H9 (cell line): ENCODE measurements at regions not wholly inside any gene's neighbourhood (a gene's known extent, or its start where the extent isn't known, plus 50 kb on each side); places are given as distances from the start of the nearest gene placed in this dataset.

Experiments
- DNase-seq: peaks from one replicate; pipeline ENCODE4 v3.0.0-alpha.2; 2017
- H2AFZ ChIP-seq: one replicate; pipeline ENCODE4 v1.6.1; 2013; ENCODE audit warnings: mild to moderate bottlenecking, low read length, control low read depth, moderate library complexity
- H2AK5ac ChIP-seq: 2 replicates; pipeline ENCODE4 v1.6.1; 2013; ENCODE audit warnings: low read length, control low read depth, mixed read lengths; ENCODE audit not compliant: insufficient read length
- H2BK120ac ChIP-seq: one replicate; pipeline ENCODE4 v1.6.1; 2013; ENCODE audit warnings: low read depth, mild to moderate bottlenecking, low read length, control low read depth, inconsistent platforms; ENCODE audit not compliant: poor library complexity, severe bottlenecking
- H2BK12ac ChIP-seq: 2 replicates; pipeline ENCODE4 v1.6.1; 2013; ENCODE audit warnings: low read length, control low read depth, mixed read lengths, low read depth; ENCODE audit not compliant: insufficient read length
- H2BK15ac ChIP-seq: 2 replicates; pipeline ENCODE4 v1.6.1; 2013; ENCODE audit warnings: low read depth, low read length, control low read depth
- H2BK20ac ChIP-seq: one replicate; pipeline ENCODE4 v1.6.1; 2013; ENCODE audit warnings: low read depth, mild to moderate bottlenecking, low read length, control low read depth, inconsistent platforms; ENCODE audit not compliant: poor library complexity, severe bottlenecking
- H2BK5ac ChIP-seq: 2 replicates; pipeline ENCODE4 v1.6.1; 2013; ENCODE audit warnings: low read length, control low read depth, mixed read lengths; ENCODE audit not compliant: insufficient read length
- H3K14ac ChIP-seq: 2 replicates; pipeline ENCODE4 v1.6.1; 2013; ENCODE audit warnings: low read length, control low read depth; ENCODE audit not compliant: insufficient read depth
- H3K18ac ChIP-seq: 2 replicates; pipeline ENCODE4 v1.6.1; 2013; ENCODE audit warnings: low read depth, mild to moderate bottlenecking, mixed read lengths, low read length, control low read depth; ENCODE audit not compliant: insufficient read length
- H3K23ac ChIP-seq: 2 replicates; pipeline ENCODE4 v1.6.1; 2013; ENCODE audit warnings: low read length, control low read depth, mixed read lengths, low read depth; ENCODE audit not compliant: insufficient read length
- H3K23me2 ChIP-seq: 2 replicates; pipeline ENCODE4 v1.6.1; 2013; ENCODE audit warnings: low read depth, mild to moderate bottlenecking, mixed read lengths, low read length, control low read depth; ENCODE audit not compliant: insufficient read length, poor library complexity, severe bottlenecking
- H3K27ac ChIP-seq: 2 replicates; pipeline ENCODE4 v1.5.1; 2013; ENCODE audit warnings: low read length, control low read depth, mixed read lengths, low read depth; ENCODE audit not compliant: insufficient read length
- H3K27me3 ChIP-seq: 2 replicates; pipeline ENCODE4 v1.6.1; 2013; ENCODE audit warnings: low read length, control low read depth, inconsistent platforms; ENCODE audit not compliant: insufficient read depth
- H3K4ac ChIP-seq: 2 replicates; pipeline ENCODE4 v1.6.1; 2013; ENCODE audit warnings: low read depth, mild to moderate bottlenecking, control low read depth, inconsistent platforms, low read length, moderate library complexity
- H3K4me1 ChIP-seq: 2 replicates; pipeline ENCODE4 v1.6.1; 2013; ENCODE audit warnings: low read length, control low read depth, inconsistent platforms; ENCODE audit not compliant: insufficient read depth
- H3K4me2 ChIP-seq: 2 replicates; pipeline ENCODE4 v1.6.1; 2013; ENCODE audit warnings: low read length, control low read depth, mixed read lengths; ENCODE audit not compliant: insufficient read length, insufficient read depth
- H3K56ac ChIP-seq: 2 replicates; pipeline ENCODE4 v1.6.1; 2013; ENCODE audit warnings: low read depth, mild to moderate bottlenecking, mixed read lengths, low read length, control low read depth; ENCODE audit not compliant: insufficient read length
- H3K79me1 ChIP-seq: 2 replicates; pipeline ENCODE4 v1.6.1; 2013; ENCODE audit warnings: low read depth, mild to moderate bottlenecking, moderate library complexity, low read length, control low read depth, inconsistent platforms; ENCODE audit not compliant: insufficient read depth, poor library complexity, severe bottlenecking
- H3K79me2 ChIP-seq: 2 replicates; pipeline ENCODE4 v1.6.1; 2013; ENCODE audit warnings: low read length, control low read depth, inconsistent platforms; ENCODE audit not compliant: insufficient read depth
- H3K9ac ChIP-seq: 2 replicates; pipeline ENCODE4 v1.6.1; 2013; ENCODE audit warnings: low read length, control low read depth, mixed read lengths; ENCODE audit not compliant: insufficient read length; ENCODE audit errors: extremely low read depth
- H3K9me3 ChIP-seq: one replicate; pipeline ENCODE4 v1.6.1; 2013; ENCODE audit warnings: low read depth, low read length, inconsistent platforms; ENCODE audit not compliant: control insufficient read depth
- H3T11ph ChIP-seq: one replicate; pipeline ENCODE4 v1.6.1; 2013; ENCODE audit warnings: mild to moderate bottlenecking, low read length, control low read depth, inconsistent platforms
- H4K20me1 ChIP-seq: one replicate; pipeline ENCODE4 v1.6.1; 2013; ENCODE audit not compliant: control insufficient read depth, insufficient read length, insufficient read depth
- H4K5ac ChIP-seq: 2 replicates; pipeline ENCODE4 v1.6.1; 2013; ENCODE audit warnings: low read depth, mild to moderate bottlenecking, mixed read lengths, low read length, control low read depth; ENCODE audit not compliant: insufficient read length
- H4K8ac ChIP-seq: replicated peaks from 2 replicates; pipeline ENCODE4 v1.6.1; 2013; ENCODE audit warnings: low read length, control low read depth, mixed read lengths, low read depth; ENCODE audit not compliant: insufficient read length
- H4K91ac ChIP-seq: 2 replicates; pipeline ENCODE4 v1.6.1; 2013; ENCODE audit warnings: low read depth, mild to moderate bottlenecking, moderate library complexity, mixed read lengths, low read length, control low read depth; ENCODE audit not compliant: insufficient read length
- H3K27ac Mint-ChIP-seq, 3 experiments: 2 replicates in 2 of 3; 3 replicates in 1 of 3; pipeline ENCODE4 v1.8.0; 2020 to 2021; ENCODE audit warnings: mixed read lengths in 3 of 3, mild to moderate bottlenecking in 1 of 3, moderate library complexity in 1 of 3
- H3K27me3 Mint-ChIP-seq: 2 replicates; pipeline ENCODE4 v1.8.0; 2021; ENCODE audit warnings: low read depth, mild to moderate bottlenecking, moderate library complexity, mixed read lengths
- H3K36me3 Mint-ChIP-seq, 3 experiments: 2 replicates in 2 of 3; 3 replicates in 1 of 3; pipeline ENCODE4 v1.8.0; 2020 to 2021; ENCODE audit warnings: low read depth in 3 of 3, mixed read lengths in 3 of 3; ENCODE audit not compliant: insufficient read depth in 1 of 3
- H3K4me1 Mint-ChIP-seq, 2 experiments: 2 replicates each; pipeline ENCODE4 v1.8.0; 2020; ENCODE audit warnings: mixed read lengths in 2 of 2
- H3K4me3 Mint-ChIP-seq, 2 experiments: 2 replicates in 1 of 2; 3 replicates in 1 of 2; pipeline ENCODE4 v1.8.0; 2020 to 2021; ENCODE audit warnings: mild to moderate bottlenecking in 2 of 2, mixed read lengths in 2 of 2, moderate library complexity in 1 of 2
- H3K9me3 Mint-ChIP-seq, 2 experiments: 2 replicates in 1 of 2; 3 replicates in 1 of 2; pipeline ENCODE4 v1.8.0; 2020; ENCODE audit warnings: mild to moderate bottlenecking in 2 of 2, mixed read lengths in 2 of 2, moderate library complexity in 1 of 2
- CTCF ChIP-seq: fragments of 200-600 bp; sonication (generic); conservative IDR thresholded peaks from 3 replicates; pipeline ENCODE4 v1.8.0; 2021; ENCODE audit warnings: antibody characterized with exemption, mild to moderate bottlenecking
- WGBS: extraction: QIAGEN DNeasy Blood & Tissue Kit; methylation state at CpG from one replicate; pipeline ENCODE4 v1.1.7; 2013; ENCODE audit warnings: missing lambda C conversion rate, low lambda C conversion rate, mixed read lengths; ENCODE audit not compliant: insufficient read length; ENCODE audit errors: extremely low coverage; 5-methylcytosine and 5-hydroxymethylcytosine counted together

GRCh38 chr1:177589166-177589565, 380.7 kb downstream of the SEC16B start:
- no peak overlapping the region for H4K8ac ChIP-seq
- H4K20me1 ChIP-seq, result no peaks in the 10 kb centered on the region
- H2BK12ac ChIP-seq, result no peak overlapping the region
- no peak overlapping the region for H2AK5ac ChIP-seq
- H3K18ac ChIP-seq, result no peak overlapping the region
- H4K91ac ChIP-seq, result no peak overlapping the region
- H3K23ac ChIP-seq, result no peak overlapping the region
- no peak overlapping the region for H3K27ac ChIP-seq
- Mint-ChIP-seq H3K4me1 (no peaks in the 10 kb centered on the region), H3K9me3 (no peaks in the 10 kb centered on the region), H3K27ac (no peak overlapping the region; a peak in 1 of 7 replicates), H3K4me3 (no peak overlapping the region), H3K27me3 (no peaks in the 10 kb centered on the region), H3K36me3 (no peaks in the 10 kb centered on the region)
- no peak overlapping the region for H2BK5ac ChIP-seq
- no peak overlapping the region for H4K5ac ChIP-seq
- no peak overlapping the region for H3K14ac ChIP-seq
- H2BK15ac ChIP-seq, result no peak overlapping the region
- TF ChIP-seq CTCF, result no peak
- no peaks in the 10 kb centered on the region for H3K23me2 ChIP-seq
- no peak overlapping the region for H2BK20ac ChIP-seq
- H3K27me3 ChIP-seq, result no peaks in the 10 kb centered on the region
- WGBS, result no CpG with 5 or more reads among the region's 3 CpGs
- no peak overlapping the region for H2BK120ac ChIP-seq
- H3K79me2 ChIP-seq, result no peaks in the 10 kb centered on the region
- DNase-seq, result no peak
- no peaks in the 10 kb centered on the region for H3K4me1 ChIP-seq
- no peak overlapping the region for H2AFZ ChIP-seq
- H3K4ac ChIP-seq, result no peak overlapping the region
- no peak overlapping the region for H3K4me2 ChIP-seq
- no peaks in the 10 kb centered on the region for H3K9me3 ChIP-seq
- H3T11ph ChIP-seq, result no peak overlapping the region
- no peak overlapping the region for H3K56ac ChIP-seq
- no peak overlapping the region for H3K9ac ChIP-seq
- no peaks in the 10 kb centered on the region for H3K79me1 ChIP-seq
